GM23248 (cell line): ENCODE measurements at regions not wholly inside any gene's neighbourhood (a gene's known extent, or its start where the extent isn't known, plus 50 kb on each side); places are given as distances from the start of the nearest gene placed in this dataset.

ENCODE experiments used
- EZH2 ChIP-seq: fragments of 200-600 bp; sonication (generic); IDR thresholded peaks from 2 replicates; pipeline ENCODE4 v1.6.1; 2018; ENCODE audit warnings: antibody characterized with exemption, mild to moderate bottlenecking; ENCODE audit not compliant: insufficient read depth, poor library complexity, severe bottlenecking
- EZH2phosphoT487 ChIP-seq: fragments of 200-600 bp; sonication (generic); IDR thresholded peaks from 2 replicates; pipeline ENCODE4 v1.6.1; 2018; ENCODE audit warnings: antibody characterized with exemption, moderate library complexity, mild to moderate bottlenecking, low read depth; ENCODE audit not compliant: insufficient read depth

GRCh38 chr11:109486129-109486528 lies 64.1 kb downstream of the C11orf87 start:
- no peak for TF ChIP-seq EZH2
- no peak for TF ChIP-seq EZH2phosphoT487
